B cell (primary cell): ENCODE measurements at regions not wholly inside any gene's neighbourhood (a gene's known extent, or its start where the extent isn't known, plus 50 kb on each side); places are given as distances from the start of the nearest gene placed in this dataset.

Experiments
- EZH2 ChIP-seq: IDR thresholded peaks from 2 replicates; pipeline ENCODE4 v1.6.1; 2012; ENCODE audit warnings: borderline replicate concordance, low read depth, mild to moderate bottlenecking, moderate library complexity, low read length; ENCODE audit not compliant: insufficient read depth, poor library complexity, severe bottlenecking
- TF ChIP-seq, protein P1 (sequence below): fragments of 200-600 bp; IDR thresholded peaks from one replicate; pipeline ENCODE4 v1.8.0; 2022; ENCODE audit warnings: antibody characterized with exemption, mild to moderate bottlenecking

DNA sequence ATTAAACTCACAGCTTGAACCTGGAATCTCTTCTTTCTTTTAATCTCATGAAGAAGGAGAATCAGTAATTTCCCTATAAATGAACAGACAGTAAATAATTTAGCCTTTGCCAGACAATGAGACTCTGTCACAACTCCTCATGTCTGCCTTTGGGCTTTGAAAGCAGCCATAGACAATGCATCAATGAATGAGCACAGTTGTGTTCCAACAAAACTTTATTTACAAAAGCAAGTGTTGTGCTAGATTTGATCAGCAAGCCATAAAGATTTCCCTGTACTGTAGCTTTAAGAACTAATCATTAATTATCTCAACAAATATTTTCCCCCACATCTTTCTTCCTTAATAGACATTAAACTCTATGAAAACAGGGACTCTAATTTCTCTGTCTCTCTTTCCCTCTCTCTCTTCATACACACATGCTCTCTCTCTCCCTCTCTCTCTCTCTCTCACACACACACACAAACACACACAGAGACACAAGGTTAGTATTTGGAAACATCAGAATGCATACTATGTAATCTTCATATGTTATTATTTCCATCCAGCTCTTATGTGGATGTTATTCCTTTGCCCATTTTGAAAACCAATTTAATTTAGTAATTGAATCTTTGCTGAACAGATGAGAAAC, 1209.8 kb upstream of the CDH6 start:
- TF ChIP-seq, protein P1, sequence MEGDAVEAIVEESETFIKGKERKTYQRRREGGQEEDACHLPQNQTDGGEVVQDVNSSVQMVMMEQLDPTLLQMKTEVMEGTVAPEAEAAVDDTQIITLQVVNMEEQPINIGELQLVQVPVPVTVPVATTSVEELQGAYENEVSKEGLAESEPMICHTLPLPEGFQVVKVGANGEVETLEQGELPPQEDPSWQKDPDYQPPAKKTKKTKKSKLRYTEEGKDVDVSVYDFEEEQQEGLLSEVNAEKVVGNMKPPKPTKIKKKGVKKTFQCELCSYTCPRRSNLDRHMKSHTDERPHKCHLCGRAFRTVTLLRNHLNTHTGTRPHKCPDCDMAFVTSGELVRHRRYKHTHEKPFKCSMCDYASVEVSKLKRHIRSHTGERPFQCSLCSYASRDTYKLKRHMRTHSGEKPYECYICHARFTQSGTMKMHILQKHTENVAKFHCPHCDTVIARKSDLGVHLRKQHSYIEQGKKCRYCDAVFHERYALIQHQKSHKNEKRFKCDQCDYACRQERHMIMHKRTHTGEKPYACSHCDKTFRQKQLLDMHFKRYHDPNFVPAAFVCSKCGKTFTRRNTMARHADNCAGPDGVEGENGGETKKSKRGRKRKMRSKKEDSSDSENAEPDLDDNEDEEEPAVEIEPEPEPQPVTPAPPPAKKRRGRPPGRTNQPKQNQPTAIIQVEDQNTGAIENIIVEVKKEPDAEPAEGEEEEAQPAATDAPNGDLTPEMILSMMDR, result no peak
- TF ChIP-seq EZH2, result no peak
